ENCODE measurements at regions not wholly inside any gene's neighbourhood (a gene's known extent, or its start where the extent isn't known, plus 50 kb on each side); places are given as distances from the start of the nearest gene placed in this dataset.

GRCh38 chr10:65556006-65556405, 1369.8 kb upstream of the LRRTM3 start:
- H3K27me3 ChIP-seq (replicated peaks; ENCODE audit: insufficient read depth, low read depth, low read length, poor library complexity), result no peaks in the 10 kb centered on the region
- H3K27ac ChIP-seq (ENCODE audit: low read depth, low read length, poor library complexity, severe bottlenecking), result no peak overlapping the region
- no peak for TF ChIP-seq EZH2 (IDR thresholded peaks at IDR 0.05; ENCODE audit: borderline replicate concordance, low read depth, low read length, poor library complexity, severe bottlenecking)
- no peak for TF ChIP-seq CTCF (conservative IDR thresholded peaks at IDR 0.05; ENCODE audit: low read depth, low read length)
- intact Hi-C loops (cut with micrococcal nuclease; ENCODE audit: unreplicated experiment), result no loop called here
- H3K36me3 ChIP-seq (ENCODE audit: insufficient read depth, low read length, poor library complexity, severe bottlenecking), result no peaks in the 10 kb centered on the region
- no peaks in the 10 kb centered on the region for H3K9me3 ChIP-seq (ENCODE audit: low read depth, low read length, poor library complexity, severe bottlenecking)
- no peak for DNase-seq (ENCODE audit: low spot score)
- no peak overlapping the region for H3K4me3 ChIP-seq (ENCODE audit: low read depth, low read length, poor library complexity, severe bottlenecking)
- H3K4me1 ChIP-seq (ENCODE audit: insufficient read depth, low read length, poor library complexity, severe bottlenecking), result no peaks in the 10 kb centered on the region
- CTCF ChIA-PET, result no interaction called here
- POLR2A ChIA-PET (ENCODE audit: low non-redundant PET), result no interaction called here
- BruUV-seq (replicated peaks), result no TSS peak

GRCh38 chr10:65559369-65559768, 1366.5 kb upstream of the LRRTM3 start:
- CTCF ChIA-PET, result no interaction called here

GRCh38 chr10:65565246-65565645, 1360.6 kb upstream of the LRRTM3 start:
- H3K27me3 ChIP-seq (replicated peaks; ENCODE audit: insufficient read depth, low read depth, low read length, poor library complexity), result no peaks in the 10 kb centered on the region
- no peak overlapping the region for H3K4me3 ChIP-seq (ENCODE audit: low read depth, low read length, poor library complexity, severe bottlenecking)
- intact Hi-C loops (cut with micrococcal nuclease; ENCODE audit: unreplicated experiment), result no loop called here
- H3K4me1 ChIP-seq (ENCODE audit: insufficient read depth, low read length, poor library complexity, severe bottlenecking), result no peaks in the 10 kb centered on the region
- H3K27ac ChIP-seq (ENCODE audit: low read depth, low read length, poor library complexity, severe bottlenecking), result no peak overlapping the region
- ChIA-PET CTCF (no interaction called here), POLR2A (ENCODE audit: low non-redundant PET) (no interaction called here)
- no peak for DNase-seq (ENCODE audit: low spot score)
- H3K36me3 ChIP-seq (ENCODE audit: insufficient read depth, low read length, poor library complexity, severe bottlenecking), result no peaks in the 10 kb centered on the region
- TF ChIP-seq CTCF (conservative IDR thresholded peaks at IDR 0.05; ENCODE audit: low read depth, low read length), result no peak
- no peak for TF ChIP-seq EZH2 (IDR thresholded peaks at IDR 0.05; ENCODE audit: borderline replicate concordance, low read depth, low read length, poor library complexity, severe bottlenecking)
- BruUV-seq (replicated peaks), result no TSS peak
- H3K9me3 ChIP-seq (ENCODE audit: low read depth, low read length, poor library complexity, severe bottlenecking), result peaks cover 7% of the 10 kb centered on the region

More at GRCh38 chr10:65559369-65559768, 1366.5 kb upstream of the LRRTM3 start:
- intact Hi-C loops (cut with micrococcal nuclease; ENCODE audit: unreplicated experiment), result no loop called here
- POLR2A ChIA-PET (ENCODE audit: low non-redundant PET), result no interaction called here
- H3K9me3 ChIP-seq (ENCODE audit: low read depth, low read length, poor library complexity, severe bottlenecking), result peaks cover 7% of the 10 kb centered on the region
- H3K27me3 ChIP-seq (replicated peaks; ENCODE audit: insufficient read depth, low read depth, low read length, poor library complexity), result no peaks in the 10 kb centered on the region
- no peaks in the 10 kb centered on the region for H3K4me1 ChIP-seq (ENCODE audit: insufficient read depth, low read length, poor library complexity, severe bottlenecking)
- no peak for DNase-seq (ENCODE audit: low spot score)
- no peak overlapping the region for H3K4me3 ChIP-seq (ENCODE audit: low read depth, low read length, poor library complexity, severe bottlenecking)
- TF ChIP-seq EZH2 (IDR thresholded peaks at IDR 0.05; ENCODE audit: borderline replicate concordance, low read depth, low read length, poor library complexity, severe bottlenecking) (no peak), CTCF (conservative IDR thresholded peaks at IDR 0.05; ENCODE audit: low read depth, low read length) (no peak)
- no peak overlapping the region for H3K27ac ChIP-seq (ENCODE audit: low read depth, low read length, poor library complexity, severe bottlenecking)
- no peaks in the 10 kb centered on the region for H3K36me3 ChIP-seq (ENCODE audit: insufficient read depth, low read length, poor library complexity, severe bottlenecking)
- BruUV-seq (replicated peaks), result no TSS peak

Data from A673 (cell line).